A673 (cell line): ENCODE measurements at regions not wholly inside any gene's neighbourhood (a gene's known extent, or its start where the extent isn't known, plus 50 kb on each side); places are given as distances from the start of the nearest gene placed in this dataset.
A peak's percentile ranks its signal among the peaks of the same experiment; 100 is the strongest.
"Not testable (repeated sequence)": the region's sequence is repeated elsewhere in the genome, so short reads cannot be mapped to it uniquely, and the experiment has no call there.

ENCODE experiments used
- BruUV-seq: library from RNA; stranded (reverse); fragments of 400-500 nt; replicated peaks from 2 replicates; lab custom pipeline; 2021; lab: Mats Ljungman, UMichigan
- CTCF ChIA-PET: fragments of 300-600 bp; sonication (Branson Sonifier 250); formaldehyde crosslinking; loops from one replicate; lab custom pipeline; 2022; ENCODE audit warnings: antibody characterized with exemption; lab: Charles Lee
- POLR2A ChIA-PET: fragments of 300-600 bp; sonication (Branson Sonifier 250); formaldehyde crosslinking; loops from one replicate; lab custom pipeline; 2022; ENCODE audit warnings: antibody characterized with exemption; ENCODE audit not compliant: low non-redundant PET; lab: Charles Lee
- DNase-seq: peaks from one replicate; pipeline ENCODE4 v3.0.0-alpha.2; 2015; ENCODE audit warnings: low spot score
- H3K27ac ChIP-seq: fragments of 200-600 bp; sonication (generic); 2 replicates; pipeline ENCODE4 v1.5.1; 2016; ENCODE audit warnings: mixed run types, low read depth, mild to moderate bottlenecking, mixed read lengths, antibody characterized with exemption, low read length; ENCODE audit not compliant: poor library complexity, severe bottlenecking
- H3K27me3 ChIP-seq: fragments of 200-600 bp; sonication (generic); replicated peaks from 2 replicates; pipeline ENCODE4 v1.6.1; 2017; ENCODE audit warnings: mixed run types, low read depth, mild to moderate bottlenecking, mixed read lengths, antibody characterized with exemption, low read length; ENCODE audit not compliant: insufficient read depth, poor library complexity
- H3K36me3 ChIP-seq: fragments of 200-600 bp; sonication (generic); 2 replicates; pipeline ENCODE4 v1.6.1; 2016; ENCODE audit warnings: mixed run types, mild to moderate bottlenecking, mixed read lengths, antibody characterized with exemption, low read length; ENCODE audit not compliant: insufficient read depth, poor library complexity, severe bottlenecking
- H3K4me1 ChIP-seq: fragments of 200-600 bp; sonication (generic); 2 replicates; pipeline ENCODE4 v1.6.1; 2017; ENCODE audit warnings: mixed run types, mild to moderate bottlenecking, mixed read lengths, antibody characterized with exemption, low read length; ENCODE audit not compliant: insufficient read depth, poor library complexity, severe bottlenecking
- H3K4me3 ChIP-seq: fragments of 200-600 bp; sonication (generic); 2 replicates; pipeline ENCODE4 v1.5.1; 2016; ENCODE audit warnings: low read depth, mixed run types, mild to moderate bottlenecking, mixed read lengths, low read length; ENCODE audit not compliant: poor library complexity, severe bottlenecking
- H3K9me3 ChIP-seq: fragments of 200-600 bp; sonication (generic); 2 replicates; pipeline ENCODE4 v1.6.1; 2016; ENCODE audit warnings: mixed run types, low read depth, mild to moderate bottlenecking, mixed read lengths, antibody characterized with exemption, low read length; ENCODE audit not compliant: poor library complexity, severe bottlenecking
- CTCF ChIP-seq: fragments of 300-800, 200-600 bp; sonication (generic); conservative IDR thresholded peaks from 2 replicates; pipeline ENCODE4 v1.5.1; 2017; ENCODE audit warnings: low read depth, mild to moderate bottlenecking, antibody characterized with exemption, low read length, moderate library complexity, mixed read lengths
- EZH2 ChIP-seq: fragments of 200-600 bp; sonication (generic); IDR thresholded peaks from 2 replicates; pipeline ENCODE4 v1.6.1; 2017; ENCODE audit warnings: borderline replicate concordance, low read depth, mild to moderate bottlenecking, mixed read lengths, antibody characterized with exemption, low read length; ENCODE audit not compliant: poor library complexity, severe bottlenecking
- intact Hi-C: fragments of 100-400 bp; cut with micrococcal nuclease; formaldehyde crosslinking; loops from one replicate; pipeline ENCODE4 v1.10.0; 2022; ENCODE audit not compliant: unreplicated experiment

DNA sequence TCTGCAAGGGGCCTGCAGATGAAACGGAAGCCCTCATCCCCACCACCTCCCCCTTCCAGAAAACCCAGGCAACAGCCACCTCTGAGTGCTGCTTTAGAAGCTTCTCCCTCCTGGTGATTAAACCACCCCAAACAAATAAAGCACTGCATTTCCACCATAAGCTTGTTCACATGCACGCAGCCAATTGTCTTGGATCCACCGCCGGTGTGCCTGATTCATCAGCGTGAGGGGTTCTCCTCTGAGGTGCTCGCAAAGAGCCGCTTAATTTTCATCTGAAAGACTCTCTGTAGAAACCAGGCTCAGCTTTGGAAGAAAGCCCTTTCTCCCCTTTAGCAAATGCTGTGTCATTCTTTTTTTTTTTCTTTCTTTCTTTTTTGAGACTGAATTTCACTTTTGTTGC is 155.2 kb upstream of the EEF2KMT start:
- peaks cover 9% of the 10 kb centered on the region for H3K27me3 ChIP-seq
- no peaks in the 10 kb centered on the region for H3K36me3 ChIP-seq
- intact Hi-C loops = no loop called here
- H3K27ac ChIP-seq = no peak overlapping the region
- ChIA-PET POLR2A (no interaction called here), CTCF (no interaction called here)
- BruUV-seq = no TSS peak
- TF ChIP-seq CTCF (no peak), EZH2 (no peak)
- H3K9me3 ChIP-seq = no peaks in the 10 kb centered on the region
- no peak overlapping the region for H3K4me3 ChIP-seq
- no peaks in the 10 kb centered on the region for H3K4me1 ChIP-seq
- no peak for DNase-seq

GRCh38 chr16:5247403-5247802 is 149.8 kb upstream of the EEF2KMT start:
- DNase-seq, H3K27ac ChIP-seq, H3K9me3 ChIP-seq, H3K4me1 ChIP-seq, H3K36me3 ChIP-seq, BruUV-seq, POLR2A ChIA-PET, H3K4me3 ChIP-seq, CTCF ChIA-PET: not testable (repeated sequence)
- intact Hi-C loops = loop anchor here (5.0 kb wide), 1 partner anchor 245 kb away; no protein-coding TSS in a partner anchor
- peaks cover 13% of the 10 kb centered on the region for H3K27me3 ChIP-seq

GRCh38 chr16:5240278-5240626 is 142.7 kb upstream of the EEF2KMT start:
- peaks cover 21% of the 10 kb centered on the region for H3K27me3 ChIP-seq
- H3K4me1 ChIP-seq, BruUV-seq, H3K9me3 ChIP-seq, CTCF ChIA-PET, H3K27ac ChIP-seq, POLR2A ChIA-PET, H3K4me3 ChIP-seq, DNase-seq, intact Hi-C loops, H3K36me3 ChIP-seq: not testable (repeated sequence)

- DNase-seq = peak; percentile 13
- intact Hi-C loops = loop anchor here (10.0 kb wide), 1 partner anchor 365 kb away; no protein-coding TSS in a partner anchor
- peak; percentile 25; the same call in 1 of the 2 replicates for TF ChIP-seq CTCF
- POLR2A ChIA-PET, CTCF ChIA-PET, H3K4me1 ChIP-seq, H3K27ac ChIP-seq, H3K36me3 ChIP-seq, H3K4me3 ChIP-seq, BruUV-seq, H3K9me3 ChIP-seq: not testable (repeated sequence)
- H3K27me3 ChIP-seq = peaks cover 21% of the 10 kb centered on the region
These were observed 142.1 kb upstream of the EEF2KMT start for GRCh38 chr16:5239472-5240277.
